ENCODE measurements at regions not wholly inside any gene's neighbourhood (a gene's known extent, or its start where the extent isn't known, plus 50 kb on each side); places are given as distances from the start of the nearest gene placed in this dataset.

- no peak overlapping the region for H3K27ac ChIP-seq
- TF ChIP-seq CTCF (conservative IDR thresholded peaks at IDR 0.05), result no peak
Observed at GRCh38 chr4:84099599-84099998, 399.5 kb downstream of the NKX6-1 start.

GRCh38 chr4:84091266-84091665 is 407.8 kb downstream of the NKX6-1 start:
- no peak overlapping the region for H3K27ac ChIP-seq
- no peak for TF ChIP-seq CTCF (conservative IDR thresholded peaks at IDR 0.05)

- TF ChIP-seq CTCF (conservative IDR thresholded peaks at IDR 0.05), result no peak
- no peak overlapping the region for H3K27ac ChIP-seq
Observed at GRCh38 chr4:84089652-84090437, 409.2 kb downstream of the NKX6-1 start.

GRCh38 chr4:84085986-84086385 is 413.1 kb downstream of the NKX6-1 start:
- TF ChIP-seq CTCF (conservative IDR thresholded peaks at IDR 0.05), result no peak
- no peak overlapping the region for H3K27ac ChIP-seq

GRCh38 chr4:84070289-84070688 is 428.8 kb downstream of the NKX6-1 start:
- TF ChIP-seq CTCF (conservative IDR thresholded peaks at IDR 0.05), result no peak
- no peak overlapping the region for H3K27ac ChIP-seq

- no peak for TF ChIP-seq CTCF (conservative IDR thresholded peaks at IDR 0.05)
- H3K27ac ChIP-seq, result no peak overlapping the region
Observed at GRCh38 chr4:84063619-84064018, 435.5 kb downstream of the NKX6-1 start.

- no peak for TF ChIP-seq CTCF (conservative IDR thresholded peaks at IDR 0.05)
- no peak overlapping the region for H3K27ac ChIP-seq
Observed at GRCh38 chr4:84058201-84058600, 440.9 kb downstream of the NKX6-1 start.
